Common myeloid progenitor, CD34-positive (primary cell): ENCODE measurements at regions not wholly inside any gene's neighbourhood (a gene's known extent, or its start where the extent isn't known, plus 50 kb on each side); places are given as distances from the start of the nearest gene placed in this dataset.

Experiments used
- CTCF ChIA-PET: fragments of 350-600 bp; sonication (Branson Sonifier 250); formaldehyde crosslinking; loops from one replicate; lab custom pipeline; 2021; ENCODE audit warnings: antibody characterized with exemption; lab: Charles Lee
- POLR2A ChIA-PET: fragments of 350-600 bp; sonication (Branson Sonifier 250); formaldehyde crosslinking; loops from one replicate; lab custom pipeline; 2021; ENCODE audit warnings: antibody characterized with exemption; lab: Charles Lee
- DNase-seq, 3 donors: peaks; one replicate each; pipeline versions ENCODE4 v3.0.0 to v3.0.0-alpha.2; 2013
- H3K27ac ChIP-seq, 2 experiments: 1 replicate in 1 of 2; 2 replicates in 1 of 2; pipeline ENCODE4 v1.7.0; 2013; ENCODE audit warnings: inconsistent platforms in 2 of 2, low read length in 2 of 2, mild to moderate bottlenecking in 2 of 2, low read depth in 1 of 2, moderate library complexity in 1 of 2; ENCODE audit not compliant: severe bottlenecking in 2 of 2, insufficient read depth in 1 of 2, poor library complexity in 1 of 2
- H3K27me3 ChIP-seq, 5 experiments: replicated peaks in 2 of 5; 1 replicate in 3 of 5; 2 replicates in 2 of 5; pipeline versions ENCODE4 v1.6.1 to v1.7.0; 2013; ENCODE audit warnings: low read length in 4 of 5, mild to moderate bottlenecking in 2 of 5, moderate library complexity in 2 of 5, inconsistent platforms in 1 of 5; ENCODE audit not compliant: insufficient read depth in 5 of 5, control insufficient read depth in 4 of 5
- H3K36me3 ChIP-seq, 4 experiments: 1 replicate in 2 of 4; 2 replicates in 2 of 4; pipeline versions ENCODE4 v1.6.1 to v1.7.0; 2013; ENCODE audit warnings: low read length in 3 of 4, control low read depth in 1 of 4, mild to moderate bottlenecking in 1 of 4; ENCODE audit not compliant: control insufficient read depth in 4 of 4, insufficient read depth in 4 of 4
- H3K4me1 ChIP-seq, 4 experiments: 1 replicate in 3 of 4; 2 replicates in 1 of 4; pipeline versions ENCODE4 v1.6.1 to v1.7.1; 2013; ENCODE audit warnings: low read length in 3 of 4, mild to moderate bottlenecking in 3 of 4, control low read depth in 1 of 4, inconsistent platforms in 1 of 4, moderate library complexity in 1 of 4; ENCODE audit not compliant: control insufficient read depth in 4 of 4, insufficient read depth in 4 of 4; ENCODE audit errors: control extremely low read depth in 1 of 4
- H3K4me3 ChIP-seq, 7 experiments: 1 replicate in 4 of 7; 2 replicates in 3 of 7; pipeline versions ENCODE4 v1.5.1 to v1.7.0; 2013; ENCODE audit warnings: mild to moderate bottlenecking in 7 of 7, low read length in 6 of 7, moderate library complexity in 6 of 7, inconsistent platforms in 2 of 7, low read depth in 2 of 7, control low read depth in 1 of 7; ENCODE audit not compliant: insufficient read depth in 4 of 7, control insufficient read depth in 1 of 7; ENCODE audit errors: extremely low read depth in 1 of 7
- H3K9me3 ChIP-seq, 5 experiments: 1 replicate in 4 of 5; 2 replicates in 1 of 5; pipeline versions ENCODE4 v1.6.1 to v1.7.1; 2013; ENCODE audit warnings: low read length in 4 of 5, mild to moderate bottlenecking in 2 of 5, inconsistent platforms in 1 of 5, low read depth in 1 of 5, moderate library complexity in 1 of 5; ENCODE audit not compliant: control insufficient read depth in 4 of 5, insufficient read depth in 2 of 5; ENCODE audit errors: control extremely low read depth in 1 of 5
- WGBS: methylation state at CpG from one replicate; pipeline ENCODE4 v1.1.5; 2013; ENCODE audit not compliant: insufficient coverage; 5-methylcytosine and 5-hydroxymethylcytosine counted together

DNA sequence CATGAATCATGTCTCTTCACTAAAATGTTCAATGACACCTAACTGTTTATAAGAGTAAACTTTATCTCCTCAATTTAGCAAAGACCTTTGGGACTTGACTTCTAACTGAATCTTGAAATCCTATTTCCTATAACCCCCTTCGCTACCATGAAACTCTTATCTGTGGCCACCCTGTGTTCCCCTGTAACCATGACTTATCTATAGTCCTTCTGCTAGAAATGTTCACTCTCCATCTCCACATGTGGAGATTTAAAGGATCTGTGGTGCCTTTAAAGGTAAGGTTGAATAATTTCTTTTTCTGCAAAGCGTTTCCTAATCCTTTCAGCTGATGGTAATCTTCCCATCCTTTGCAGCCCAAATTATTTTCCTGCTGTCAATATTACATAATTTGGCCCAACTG lies 436.3 kb upstream of the RUNX1 start:
- Histone ChIP-seq H3K27ac (no peak overlapping the region), H3K27me3 (no peaks in the 10 kb centered on the region), H3K9me3 (peaks cover 0 to 2% (median 0%) of the 10 kb centered on the region in 5 experiments), H3K36me3 (no peaks in the 10 kb centered on the region), H3K4me1 (peaks cover 0 to 3% (median 1%) of the 10 kb centered on the region in 4 experiments), H3K4me3 (no peak overlapping the region)
- ChIA-PET POLR2A (no interaction called here), CTCF (interaction anchor here (1.2 kb wide), 1 partner anchor 20 kb away, joined by 3 read pairs; no protein-coding TSS in a partner anchor)
- DNase-seq = no peak
- 40% methylated on average over 1 of the region's 2 CpGs for WGBS

DNA sequence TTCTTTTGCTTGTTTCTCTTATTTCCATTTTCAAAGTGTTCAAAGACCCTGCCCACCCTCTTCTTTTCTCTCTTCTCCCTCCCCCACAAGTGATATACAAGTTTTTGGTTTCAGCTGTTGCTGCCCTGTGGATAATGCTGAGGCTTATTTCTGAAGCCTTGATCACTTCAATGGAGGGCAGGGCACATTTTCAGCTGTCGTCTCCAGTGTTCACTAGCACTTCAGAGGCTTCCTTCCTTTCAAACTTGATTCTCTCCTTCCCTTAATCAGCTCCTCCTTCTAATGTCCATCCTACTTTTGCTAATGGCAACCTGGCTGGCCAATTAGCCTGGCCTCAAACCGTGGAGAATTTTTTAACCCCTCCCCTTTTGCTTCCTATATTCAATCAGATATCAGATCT lies 435.7 kb upstream of the RUNX1 start:
- 76% methylated on average over 2 of the region's 2 CpGs for WGBS
- no peak overlapping the region for H3K27ac ChIP-seq
- no peaks in the 10 kb centered on the region for H3K27me3 ChIP-seq
- ChIA-PET CTCF (no interaction called here), POLR2A (no interaction called here)
- peaks cover 0 to 2% (median 0%) of the 10 kb centered on the region in 5 experiments for H3K9me3 ChIP-seq
- H3K4me1 ChIP-seq = peaks cover 0 to 3% (median 1%) of the 10 kb centered on the region in 4 experiments
- H3K36me3 ChIP-seq = no peaks in the 10 kb centered on the region
- no peak for DNase-seq
- H3K4me3 ChIP-seq = no peak overlapping the region

DNA sequence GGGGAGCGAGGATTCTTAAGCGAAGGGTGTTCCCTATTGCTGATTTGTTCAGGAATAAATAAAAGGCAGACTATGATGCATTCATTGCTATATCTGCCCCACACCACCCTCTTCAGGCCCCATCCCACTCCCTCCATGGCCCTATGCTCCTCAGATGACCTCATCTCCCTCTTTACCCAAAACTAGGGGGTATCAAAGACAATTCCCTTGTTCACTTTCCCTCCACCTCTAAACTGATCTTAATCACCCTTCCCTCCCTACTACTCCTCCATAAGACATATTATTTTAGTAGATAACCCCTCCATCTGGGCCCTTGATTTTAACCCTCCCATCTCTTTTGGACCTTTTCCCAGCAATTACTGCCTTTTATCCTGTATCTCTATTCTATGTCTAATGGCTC lies 434.9 kb upstream of the RUNX1 start:
- WGBS = no CpG with 5 or more reads among the region's 2 CpGs
- H3K4me3 ChIP-seq = no peak overlapping the region
- no peak overlapping the region for H3K27ac ChIP-seq
- H3K27me3 ChIP-seq = no peaks in the 10 kb centered on the region
- no peak for DNase-seq
- H3K36me3 ChIP-seq = no peaks in the 10 kb centered on the region
- peaks cover 0 to 3% (median 0%) of the 10 kb centered on the region in 5 experiments for H3K9me3 ChIP-seq
- CTCF ChIA-PET = no interaction called here
- POLR2A ChIA-PET = no interaction called here
- peaks cover 0 to 3% (median 1%) of the 10 kb centered on the region in 4 experiments for H3K4me1 ChIP-seq

DNA sequence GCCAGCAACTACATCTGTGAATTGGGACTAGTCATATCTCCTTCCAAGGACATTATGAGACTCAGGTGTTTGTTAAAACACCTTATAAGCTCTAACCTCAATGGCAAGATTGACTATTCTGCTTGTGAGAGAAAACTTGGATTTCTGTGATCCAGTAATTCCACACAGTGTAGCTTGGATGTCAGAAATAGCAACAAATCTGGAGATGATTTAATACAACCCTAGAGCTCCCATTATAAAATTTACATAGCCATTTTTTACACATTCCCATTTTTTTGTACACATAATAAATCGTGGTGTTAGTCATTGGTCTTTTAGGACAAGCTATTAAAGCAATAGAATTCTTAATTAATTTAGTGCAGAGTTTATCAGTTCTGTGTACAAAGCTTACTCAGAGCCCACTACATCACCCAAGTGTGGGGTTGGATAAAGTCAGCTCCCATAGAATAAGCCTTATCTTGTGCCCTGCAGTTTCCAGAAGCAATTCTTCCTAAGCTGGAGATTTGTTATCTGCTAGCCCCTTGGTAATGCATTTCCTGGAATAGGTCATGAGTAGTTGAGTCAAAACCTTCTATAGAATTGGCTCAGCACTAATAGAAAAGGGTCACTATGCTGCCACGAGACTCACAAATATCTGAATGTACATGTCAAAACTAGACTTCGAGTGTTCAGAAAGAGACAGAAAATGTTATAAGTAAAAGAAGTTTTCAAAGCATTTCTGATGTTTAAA lies 434.0 kb upstream of the RUNX1 start:
- Histone ChIP-seq H3K4me3 (no peak overlapping the region), H3K27me3 (no peaks in the 10 kb centered on the region), H3K9me3 (peaks cover 0 to 5% (median 0%) of the 10 kb centered on the region in 5 experiments), H3K27ac (no peak overlapping the region), H3K4me1 (peaks cover 0 to 12% (median 6%) of the 10 kb centered on the region in 4 experiments), H3K36me3 (no peaks in the 10 kb centered on the region)
- POLR2A ChIA-PET = no interaction called here
- no peak for DNase-seq
- CTCF ChIA-PET = interaction anchor here (1.0 kb wide), 2 partner anchors 9 to 25 kb away, joined by 3 read pairs; no protein-coding TSS in a partner anchor
- 90% methylated on average over 2 of the region's 3 CpGs for WGBS

DNA sequence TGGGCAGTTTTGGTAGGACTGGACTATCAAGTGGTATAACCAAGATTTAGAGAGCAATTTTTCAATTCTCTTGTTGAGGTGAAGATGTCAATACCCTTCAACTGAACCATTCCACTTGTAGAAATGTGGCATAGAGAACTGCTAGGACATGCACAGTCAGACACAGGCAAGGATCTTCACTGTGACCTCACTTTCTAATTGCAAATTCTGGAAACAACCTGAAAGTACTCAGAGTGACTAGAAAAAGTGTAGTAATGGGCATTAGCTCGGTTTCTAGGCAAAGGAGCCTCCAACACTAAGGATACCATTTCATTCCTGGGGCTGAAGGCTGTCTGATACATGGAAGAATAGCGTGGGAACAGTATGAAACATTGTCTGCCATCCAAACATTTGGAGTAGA lies 433.0 kb upstream of the RUNX1 start:
- no peak overlapping the region for H3K4me3 ChIP-seq
- no peak for DNase-seq
- ChIA-PET CTCF (interaction anchor here (1.4 kb wide), 1 partner anchor 357 kb away, joined by 3 read pairs; no protein-coding TSS in a partner anchor), POLR2A (interaction anchor here (0.6 kb wide), 1 partner anchor 1597 kb away, joined by 5 read pairs; no protein-coding TSS in a partner anchor)
- peaks cover 0 to 5% (median 0%) of the 10 kb centered on the region in 5 experiments for H3K9me3 ChIP-seq
- peaks cover 3 to 21% (median 13%) of the 10 kb centered on the region in 4 experiments for H3K4me1 ChIP-seq
- H3K36me3 ChIP-seq = no peaks in the 10 kb centered on the region
- no peaks in the 10 kb centered on the region for H3K27me3 ChIP-seq
- H3K27ac ChIP-seq = no peak overlapping the region
- WGBS = 94% methylated on average over 2 of the region's 2 CpGs

DNA sequence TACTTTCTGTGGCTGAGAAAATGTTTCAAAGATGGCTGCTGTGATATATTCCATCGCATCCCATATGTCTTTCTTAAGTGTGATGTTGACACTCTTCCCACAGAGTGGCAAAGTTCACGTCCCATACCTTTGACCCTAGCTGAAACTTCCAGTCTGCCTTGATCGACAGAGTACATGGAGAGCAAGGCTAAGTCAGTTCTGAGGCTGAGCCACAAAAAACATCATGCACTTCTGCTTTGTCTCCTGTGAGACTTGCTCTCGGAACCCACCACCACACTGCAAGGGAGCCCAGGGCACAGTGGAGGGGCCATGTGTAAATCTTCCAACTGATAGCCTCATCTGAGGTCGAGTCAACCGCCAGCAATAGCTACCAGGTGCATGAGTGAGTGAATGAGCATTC lies 431.9 kb upstream of the RUNX1 start:
- Histone ChIP-seq H3K36me3 (no peaks in the 10 kb centered on the region), H3K27ac (no peak overlapping the region), H3K27me3 (no peaks in the 10 kb centered on the region), H3K9me3 (peaks cover 0 to 5% (median 0%) of the 10 kb centered on the region in 5 experiments), H3K4me1 (peaks cover 13 to 31% (median 22%) of the 10 kb centered on the region in 4 experiments), H3K4me3 (no peak overlapping the region)
- 100% methylated on average over 3 of the region's 6 CpGs for WGBS
- POLR2A ChIA-PET = no interaction called here
- no peak for DNase-seq
- CTCF ChIA-PET = interaction anchor here (1.2 to 1.4 kb wide), 2 partner anchors 9 to 358 kb away, joined by 3 read pairs; no protein-coding TSS in a partner anchor

DNA sequence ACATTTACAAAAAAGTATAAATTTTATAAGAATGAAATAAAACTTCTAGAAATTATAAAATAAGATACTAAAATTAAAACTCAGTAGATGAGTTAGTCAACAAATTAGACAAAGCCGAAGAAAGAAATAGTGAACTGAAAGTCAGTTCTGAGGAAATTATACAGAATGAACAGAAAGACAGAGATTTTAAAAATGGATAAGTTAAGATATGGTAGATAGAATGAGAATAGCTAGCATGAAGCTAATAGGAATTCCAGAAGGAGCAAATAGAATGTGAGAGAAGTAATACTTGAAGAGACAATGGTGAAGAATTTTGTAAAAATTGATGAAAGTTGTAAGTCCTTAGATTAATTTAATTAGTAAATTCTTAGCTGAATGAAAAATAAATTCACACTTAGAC lies 430.4 kb upstream of the RUNX1 start:
- 100% methylated on average over 1 of the region's 1 CpG for WGBS
- POLR2A ChIA-PET = interaction anchor here (0.6 to 0.7 kb wide), 2 partner anchors 10 to 48 kb away, joined by 3 to 7 read pairs; no protein-coding TSS in a partner anchor
- CTCF ChIA-PET = interaction anchor here (1.0 kb wide), 1 partner anchor 24 kb away, joined by 3 read pairs; no protein-coding TSS in a partner anchor
- no peak for DNase-seq
- Histone ChIP-seq H3K4me1 (peaks cover 14 to 46% (median 32%) of the 10 kb centered on the region in 4 experiments), H3K4me3 (no peak overlapping the region), H3K27me3 (no peaks in the 10 kb centered on the region), H3K36me3 (no peaks in the 10 kb centered on the region), H3K27ac (no peak overlapping the region), H3K9me3 (peaks cover 0 to 5% (median 0%) of the 10 kb centered on the region in 5 experiments)
